ENCODE measurements at regions not wholly inside any gene's neighbourhood (a gene's known extent, or its start where the extent isn't known, plus 50 kb on each side); places are given as distances from the start of the nearest gene placed in this dataset.

GRCh38 chr2:57598551-57598950, 448.1 kb upstream of the VRK2 start:
- H3K27ac Mint-ChIP-seq: no peak overlapping the region
- no peak for ATAC-seq (ENCODE audit: low read depth in 2 of 2)
- no peak overlapping the region for H3K27ac ChIP-seq (ENCODE audit: insufficient read depth, low read length, poor library complexity, severe bottlenecking)
- H3K4me1 ChIP-seq (ENCODE audit: control insufficient read depth, insufficient read depth, low read length, poor library complexity, severe bottlenecking): no peaks in the 10 kb centered on the region
- H3K27me3 ChIP-seq (ENCODE audit: control insufficient read depth, insufficient read depth, low read length): no peaks in the 10 kb centered on the region
- no peak overlapping the region for H3K4me3 ChIP-seq (ENCODE audit: low read depth, low read length)
- no peaks in the 10 kb centered on the region for H3K4me1 Mint-ChIP-seq
- H3K9me3 ChIP-seq (ENCODE audit: control insufficient read depth in 2 of 2, low read length in 2 of 2): no peaks in the 10 kb centered on the region
- DNase-seq: no peak
- H3K9me3 Mint-ChIP-seq: peaks cover 0 to 29% (median 5%) of the 10 kb centered on the region in 7 donors
- no peak overlapping the region for H3K4me3 Mint-ChIP-seq
- H3K36me3 ChIP-seq (ENCODE audit: control insufficient read depth, insufficient read depth, low read length): no peaks in the 10 kb centered on the region
- no peaks in the 10 kb centered on the region for H3K27me3 Mint-ChIP-seq
- H3K36me3 Mint-ChIP-seq: no peaks in the 10 kb centered on the region

DNA sequence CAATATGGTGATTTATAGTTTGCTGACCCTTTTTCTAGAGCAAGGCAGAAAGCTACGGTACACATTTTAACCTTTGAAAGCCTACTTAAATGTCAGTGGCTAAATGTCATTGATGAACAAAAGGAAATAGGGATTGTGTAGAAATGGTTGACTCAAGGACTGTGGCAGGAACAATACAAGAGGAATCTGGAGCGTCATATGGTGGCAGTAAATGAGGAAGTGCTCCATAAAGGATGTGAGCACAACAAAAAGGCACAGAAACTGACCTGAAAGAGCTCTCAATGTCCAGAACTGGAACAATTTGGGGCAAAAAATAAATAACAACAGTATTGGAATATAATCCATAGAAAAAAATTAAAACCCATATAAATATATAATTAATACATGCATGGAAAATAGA, 443.9 kb upstream of the VRK2 start:
- Mint-ChIP-seq H3K36me3 (no peaks in the 10 kb centered on the region), H3K9me3 (peaks cover 0 to 16% (median 10%) of the 10 kb centered on the region in 7 donors), H3K4me3 (no peak overlapping the region), H3K4me1 (no peaks in the 10 kb centered on the region), H3K27ac (no peak overlapping the region), H3K27me3 (no peaks in the 10 kb centered on the region)
- H3K36me3 ChIP-seq (ENCODE audit: control insufficient read depth, insufficient read depth, low read length): no peaks in the 10 kb centered on the region
- H3K4me1 ChIP-seq (ENCODE audit: control insufficient read depth, insufficient read depth, low read length, poor library complexity, severe bottlenecking): no peaks in the 10 kb centered on the region
- H3K4me3 ChIP-seq (ENCODE audit: low read depth, low read length): no peak overlapping the region
- H3K9me3 ChIP-seq (ENCODE audit: control insufficient read depth in 2 of 2, low read length in 2 of 2): no peaks in the 10 kb centered on the region
- DNase-seq (no peak), ATAC-seq (ENCODE audit: low read depth in 2 of 2) (no peak)
- no peak overlapping the region for H3K27ac ChIP-seq (ENCODE audit: insufficient read depth, low read length, poor library complexity, severe bottlenecking)
- no peaks in the 10 kb centered on the region for H3K27me3 ChIP-seq (ENCODE audit: control insufficient read depth, insufficient read depth, low read length)

GRCh38 chr2:57614988-57615387, 431.6 kb upstream of the VRK2 start:
- H3K9me3 Mint-ChIP-seq: peaks cover 1 to 21% (median 4%) of the 10 kb centered on the region in 7 donors
- H3K27ac Mint-ChIP-seq: no peak overlapping the region
- no peaks in the 10 kb centered on the region for H3K4me1 Mint-ChIP-seq
- no peak overlapping the region for H3K4me3 Mint-ChIP-seq
- DNase-seq: no peak
- Histone ChIP-seq H3K4me1 (ENCODE audit: control insufficient read depth, insufficient read depth, low read length, poor library complexity, severe bottlenecking) (no peaks in the 10 kb centered on the region), H3K27me3 (ENCODE audit: control insufficient read depth, insufficient read depth, low read length) (no peaks in the 10 kb centered on the region), H3K9me3 (ENCODE audit: control insufficient read depth in 2 of 2, low read length in 2 of 2) (peaks cover 0 to 4% of the 10 kb centered on the region in 2 experiments), H3K36me3 (ENCODE audit: control insufficient read depth, insufficient read depth, low read length) (no peaks in the 10 kb centered on the region), H3K27ac (ENCODE audit: insufficient read depth, low read length, poor library complexity, severe bottlenecking) (no peak overlapping the region), H3K4me3 (ENCODE audit: low read depth, low read length) (no peak overlapping the region)
- no peaks in the 10 kb centered on the region for H3K27me3 Mint-ChIP-seq
- H3K36me3 Mint-ChIP-seq: no peaks in the 10 kb centered on the region
- ATAC-seq (ENCODE audit: low read depth in 2 of 2): no peak

- H3K4me3 Mint-ChIP-seq: no peak overlapping the region
- Histone ChIP-seq H3K27ac (ENCODE audit: insufficient read depth, low read length, poor library complexity, severe bottlenecking) (no peak overlapping the region), H3K4me1 (ENCODE audit: control insufficient read depth, insufficient read depth, low read length, poor library complexity, severe bottlenecking) (no peaks in the 10 kb centered on the region), H3K9me3 (ENCODE audit: control insufficient read depth in 2 of 2, low read length in 2 of 2) (peaks cover 0 to 4% of the 10 kb centered on the region in 2 experiments), H3K27me3 (ENCODE audit: control insufficient read depth, insufficient read depth, low read length) (no peaks in the 10 kb centered on the region), H3K36me3 (ENCODE audit: control insufficient read depth, insufficient read depth, low read length) (no peaks in the 10 kb centered on the region), H3K4me3 (ENCODE audit: low read depth, low read length) (no peak overlapping the region)
- no peak for ATAC-seq (ENCODE audit: low read depth in 2 of 2)
- DNase-seq: no peak
- peaks cover 1 to 21% (median 4%) of the 10 kb centered on the region in 7 donors for H3K9me3 Mint-ChIP-seq
- H3K27me3 Mint-ChIP-seq: no peaks in the 10 kb centered on the region
- no peaks in the 10 kb centered on the region for H3K36me3 Mint-ChIP-seq
- H3K4me1 Mint-ChIP-seq: no peaks in the 10 kb centered on the region
- no peak overlapping the region for H3K27ac Mint-ChIP-seq
These were observed 430.6 kb upstream of the VRK2 start for GRCh38 chr2:57615855-57616556.

GRCh38 chr2:57617318-57617717, 429.3 kb upstream of the VRK2 start:
- no peaks in the 10 kb centered on the region for H3K36me3 ChIP-seq (ENCODE audit: control insufficient read depth, insufficient read depth, low read length)
- no peak for ATAC-seq (ENCODE audit: low read depth in 2 of 2)
- no peaks in the 10 kb centered on the region for H3K27me3 ChIP-seq (ENCODE audit: control insufficient read depth, insufficient read depth, low read length)
- no peak overlapping the region for H3K4me3 ChIP-seq (ENCODE audit: low read depth, low read length)
- no peaks in the 10 kb centered on the region for H3K36me3 Mint-ChIP-seq
- H3K9me3 Mint-ChIP-seq: peaks cover 0 to 21% (median 4%) of the 10 kb centered on the region in 7 donors
- H3K4me3 Mint-ChIP-seq: peak overlapping the region in 1 of 4 donors; percentile 63
- H3K9me3 ChIP-seq (ENCODE audit: control insufficient read depth in 2 of 2, low read length in 2 of 2): peaks cover 0 to 4% of the 10 kb centered on the region in 2 experiments
- no peak overlapping the region for H3K27ac ChIP-seq (ENCODE audit: insufficient read depth, low read length, poor library complexity, severe bottlenecking)
- H3K27ac Mint-ChIP-seq: no peak overlapping the region
- no peaks in the 10 kb centered on the region for H3K4me1 Mint-ChIP-seq
- no peaks in the 10 kb centered on the region for H3K4me1 ChIP-seq (ENCODE audit: control insufficient read depth, insufficient read depth, low read length, poor library complexity, severe bottlenecking)
- no peaks in the 10 kb centered on the region for H3K27me3 Mint-ChIP-seq
- no peak for DNase-seq

GRCh38 chr2:57621122-57621663, 425.4 kb upstream of the VRK2 start:
- Histone ChIP-seq H3K4me3 (ENCODE audit: low read depth, low read length) (no peak overlapping the region), H3K4me1 (ENCODE audit: control insufficient read depth, insufficient read depth, low read length, poor library complexity, severe bottlenecking) (no peaks in the 10 kb centered on the region), H3K27ac (ENCODE audit: insufficient read depth, low read length, poor library complexity, severe bottlenecking) (no peak overlapping the region), H3K9me3 (ENCODE audit: control insufficient read depth in 2 of 2, low read length in 2 of 2) (no peaks in the 10 kb centered on the region), H3K27me3 (ENCODE audit: control insufficient read depth, insufficient read depth, low read length) (no peaks in the 10 kb centered on the region), H3K36me3 (ENCODE audit: control insufficient read depth, insufficient read depth, low read length) (no peaks in the 10 kb centered on the region)
- Mint-ChIP-seq H3K27ac (no peak overlapping the region), H3K9me3 (peaks cover 0 to 23% (median 4%) of the 10 kb centered on the region in 7 donors), H3K4me1 (no peaks in the 10 kb centered on the region), H3K36me3 (no peaks in the 10 kb centered on the region), H3K4me3 (no peak overlapping the region), H3K27me3 (no peaks in the 10 kb centered on the region)
- DNase-seq (no peak), ATAC-seq (ENCODE audit: low read depth in 2 of 2) (no peak)

DNA sequence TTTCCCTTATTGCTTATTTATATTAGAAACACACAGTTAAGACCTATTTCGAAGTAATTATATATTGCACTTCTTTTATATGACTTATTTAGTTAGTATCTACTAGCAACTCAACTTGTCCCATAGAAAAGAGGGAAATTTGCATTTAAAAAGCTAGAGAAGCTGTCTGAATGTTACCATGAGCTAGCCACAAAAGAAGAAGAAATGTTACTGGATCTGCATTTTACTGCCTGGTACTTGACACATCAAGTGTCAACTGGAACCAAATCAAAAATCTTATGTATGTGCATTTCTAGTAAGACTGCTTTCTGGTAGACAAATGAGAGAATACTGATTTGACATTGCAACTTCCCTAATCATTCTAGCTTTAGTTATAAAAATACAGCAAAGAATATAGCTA, 424.6 kb upstream of the VRK2 start:
- DNase-seq (no peak), ATAC-seq (ENCODE audit: low read depth in 2 of 2) (no peak)
- H3K4me3 Mint-ChIP-seq: no peak overlapping the region
- no peaks in the 10 kb centered on the region for H3K27me3 Mint-ChIP-seq
- no peak overlapping the region for H3K27ac ChIP-seq (ENCODE audit: insufficient read depth, low read length, poor library complexity, severe bottlenecking)
- no peaks in the 10 kb centered on the region for H3K4me1 ChIP-seq (ENCODE audit: control insufficient read depth, insufficient read depth, low read length, poor library complexity, severe bottlenecking)
- H3K36me3 Mint-ChIP-seq: no peaks in the 10 kb centered on the region
- H3K27me3 ChIP-seq (ENCODE audit: control insufficient read depth, insufficient read depth, low read length): no peaks in the 10 kb centered on the region
- no peak overlapping the region for H3K4me3 ChIP-seq (ENCODE audit: low read depth, low read length)
- peaks cover 0 to 3% of the 10 kb centered on the region in 2 experiments for H3K9me3 ChIP-seq (ENCODE audit: control insufficient read depth in 2 of 2, low read length in 2 of 2)
- H3K36me3 ChIP-seq (ENCODE audit: control insufficient read depth, insufficient read depth, low read length): no peaks in the 10 kb centered on the region
- H3K27ac Mint-ChIP-seq: no peak overlapping the region
- H3K4me1 Mint-ChIP-seq: no peaks in the 10 kb centered on the region
- H3K9me3 Mint-ChIP-seq: peaks cover 0 to 19% (median 4%) of the 10 kb centered on the region in 7 donors

- DNase-seq: no peak
- Mint-ChIP-seq H3K9me3 (peaks cover 0 to 28% (median 4%) of the 10 kb centered on the region in 7 donors), H3K4me1 (no peaks in the 10 kb centered on the region), H3K27me3 (peaks cover 4% of the 10 kb centered on the region), H3K4me3 (no peak overlapping the region), H3K27ac (no peak overlapping the region), H3K36me3 (no peaks in the 10 kb centered on the region)
- H3K27me3 ChIP-seq (ENCODE audit: control insufficient read depth, insufficient read depth, low read length): no peaks in the 10 kb centered on the region
- peaks cover 0 to 10% of the 10 kb centered on the region in 2 experiments for H3K9me3 ChIP-seq (ENCODE audit: control insufficient read depth in 2 of 2, low read length in 2 of 2)
- ATAC-seq (ENCODE audit: low read depth in 2 of 2): no peak
- H3K4me3 ChIP-seq (ENCODE audit: low read depth, low read length): no peak overlapping the region
- no peaks in the 10 kb centered on the region for H3K36me3 ChIP-seq (ENCODE audit: control insufficient read depth, insufficient read depth, low read length)
- H3K4me1 ChIP-seq (ENCODE audit: control insufficient read depth, insufficient read depth, low read length, poor library complexity, severe bottlenecking): no peaks in the 10 kb centered on the region
- no peak overlapping the region for H3K27ac ChIP-seq (ENCODE audit: insufficient read depth, low read length, poor library complexity, severe bottlenecking)
These were observed 390.4 kb upstream of the VRK2 start for GRCh38 chr2:57656198-57656597.

All from CD4-positive, CD25-positive, alpha-beta regulatory T cell (primary cell).